NT2/D1 (cell line): ENCODE measurements at regions not wholly inside any gene's neighbourhood (a gene's known extent, or its start where the extent isn't known, plus 50 kb on each side); places are given as distances from the start of the nearest gene placed in this dataset.

Source experiments
- SUZ12 ChIP-seq: IDR thresholded peaks from 2 replicates; pipeline ENCODE4 v1.6.1; 2011; ENCODE audit not compliant: insufficient read length, insufficient read depth; ENCODE audit errors: extremely low read depth
- YY1 ChIP-seq: IDR thresholded peaks from 2 replicates; pipeline ENCODE4 v1.6.1; 2011; ENCODE audit not compliant: insufficient read length, insufficient read depth

- no peak for TF ChIP-seq YY1
- no peak for TF ChIP-seq SUZ12
Observed at GRCh38 chr1:209171151-209171550, 412.4 kb upstream of the CAMK1G start.
